ENCODE measurements at regions not wholly inside any gene's neighbourhood (a gene's known extent, or its start where the extent isn't known, plus 50 kb on each side); places are given as distances from the start of the nearest gene placed in this dataset.

DNA sequence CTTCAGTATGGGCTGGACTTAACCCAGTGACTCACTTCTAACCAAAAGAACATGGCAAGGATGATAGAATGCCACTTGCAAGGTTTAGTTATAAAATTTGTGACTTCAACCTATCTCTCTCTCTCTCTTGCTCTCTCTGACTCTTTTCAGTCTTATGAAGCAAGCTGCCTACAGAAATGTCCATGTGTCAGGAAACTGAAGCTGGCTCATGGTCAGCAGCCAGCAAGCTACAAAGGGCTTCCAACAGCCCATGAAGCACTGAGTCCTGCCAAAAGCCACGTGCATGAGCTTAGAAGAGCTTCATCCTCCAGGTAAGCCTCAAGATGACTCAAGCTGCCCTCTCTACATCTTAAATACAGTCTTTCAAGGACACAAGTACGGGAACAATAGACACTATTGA is 100.3 kb downstream of the HS3ST1 start:
- no peak for DNase-seq (ENCODE audit: low read depth)
- H3K4me3 ChIP-seq (ENCODE audit: low read depth, low read length): no peak overlapping the region
- TF ChIP-seq CTCF (IDR thresholded peaks at IDR 0.05; ENCODE audit: low read depth, low read length, missing control alignments): no peak

DNA sequence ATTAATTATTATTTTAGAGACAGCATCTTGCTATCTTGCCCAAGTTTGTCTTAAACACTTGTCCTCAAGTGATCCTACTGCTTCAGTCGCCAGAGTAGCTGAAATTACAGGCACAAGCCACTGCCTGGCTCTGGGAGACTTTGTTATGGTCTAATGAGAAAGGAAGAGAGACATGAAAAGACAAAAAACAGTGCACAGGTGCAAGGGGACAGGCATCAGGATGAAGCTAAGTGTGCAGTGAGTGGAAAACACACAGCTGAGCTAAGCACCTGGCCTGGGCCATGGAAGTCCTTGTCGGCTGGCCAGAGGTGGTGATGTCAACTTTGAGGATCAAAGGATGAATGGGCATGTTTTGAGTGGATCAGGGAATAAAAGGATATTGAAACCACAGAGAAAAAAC is 102.7 kb downstream of the HS3ST1 start:
- H3K4me3 ChIP-seq (ENCODE audit: low read depth, low read length): no peak overlapping the region
- TF ChIP-seq CTCF (IDR thresholded peaks at IDR 0.05; ENCODE audit: low read depth, low read length, missing control alignments): no peak
- DNase-seq (ENCODE audit: low read depth): no peak

GRCh38 chr4:11323771-11324170 is 104.9 kb downstream of the HS3ST1 start:
- no peak overlapping the region for H3K4me3 ChIP-seq (ENCODE audit: low read depth, low read length)
- no peak for TF ChIP-seq CTCF (IDR thresholded peaks at IDR 0.05; ENCODE audit: low read depth, low read length, missing control alignments)
- no peak for DNase-seq (ENCODE audit: low read depth)

DNA sequence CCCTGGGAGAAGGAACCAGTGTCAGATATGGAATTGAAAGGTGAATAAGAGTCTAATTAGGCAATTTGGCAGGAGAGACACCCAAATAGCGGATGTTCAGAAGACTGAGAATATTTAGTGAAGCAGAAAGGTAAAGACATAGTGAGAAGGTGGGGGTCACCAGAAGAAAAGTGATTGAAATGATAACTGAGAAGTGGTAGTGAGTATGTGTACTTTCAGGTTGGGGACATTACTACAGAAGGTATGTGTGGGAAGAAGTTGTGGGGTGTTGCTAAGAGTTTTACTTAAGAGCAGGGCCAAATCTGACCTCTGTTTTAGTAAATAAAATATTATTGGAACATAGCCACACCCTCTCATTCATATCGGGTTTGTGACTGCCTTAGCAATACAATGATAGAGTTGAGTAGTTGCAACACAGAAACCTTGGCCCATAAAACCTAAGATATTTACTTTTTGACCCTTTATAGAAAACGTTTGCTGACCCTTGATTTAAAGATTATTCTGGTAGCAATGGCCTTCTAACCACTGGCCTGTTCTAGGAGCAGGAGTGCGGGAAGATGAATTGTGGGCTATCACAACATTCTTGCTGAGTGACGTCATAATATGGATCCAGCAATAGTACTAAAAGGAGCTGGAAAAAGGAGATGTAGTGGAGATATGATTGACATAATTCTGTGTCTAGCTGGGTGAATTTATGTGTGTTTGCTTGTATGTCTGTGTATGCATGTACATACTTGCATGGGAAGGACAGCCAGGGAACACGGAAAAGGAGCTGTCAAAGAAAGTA is 115.3 kb downstream of the HS3ST1 start:
- H3K4me3 ChIP-seq (ENCODE audit: low read depth, low read length): no peak overlapping the region
- peak; percentile 2 for DNase-seq (ENCODE audit: low read depth)
- no peak for TF ChIP-seq CTCF (IDR thresholded peaks at IDR 0.05; ENCODE audit: low read depth, low read length, missing control alignments)

GRCh38 chr4:11312389-11312788 is 116.3 kb downstream of the HS3ST1 start:
- no peak for DNase-seq (ENCODE audit: low read depth)
- no peak for TF ChIP-seq CTCF (IDR thresholded peaks at IDR 0.05; ENCODE audit: low read depth, low read length, missing control alignments)
- no peak overlapping the region for H3K4me3 ChIP-seq (ENCODE audit: low read depth, low read length)

GRCh38 chr4:11301075-11301660 is 127.5 kb downstream of the HS3ST1 start:
- H3K4me3 ChIP-seq (ENCODE audit: low read depth, low read length): no peak overlapping the region
- no peak for TF ChIP-seq CTCF (IDR thresholded peaks at IDR 0.05; ENCODE audit: low read depth, low read length, missing control alignments)
- no peak for DNase-seq (ENCODE audit: low read depth)

GRCh38 chr4:11299836-11300235 is 128.9 kb downstream of the HS3ST1 start:
- no peak overlapping the region for H3K4me3 ChIP-seq (ENCODE audit: low read depth, low read length)
- TF ChIP-seq CTCF (IDR thresholded peaks at IDR 0.05; ENCODE audit: low read depth, low read length, missing control alignments): no peak

More at GRCh38 chr4:11299836-11300235, 128.9 kb downstream of the HS3ST1 start:
- no peak for DNase-seq (ENCODE audit: low read depth)
